ENCODE measurements at regions not wholly inside any gene's neighbourhood (a gene's known extent, or its start where the extent isn't known, plus 50 kb on each side); places are given as distances from the start of the nearest gene placed in this dataset.

DNA sequence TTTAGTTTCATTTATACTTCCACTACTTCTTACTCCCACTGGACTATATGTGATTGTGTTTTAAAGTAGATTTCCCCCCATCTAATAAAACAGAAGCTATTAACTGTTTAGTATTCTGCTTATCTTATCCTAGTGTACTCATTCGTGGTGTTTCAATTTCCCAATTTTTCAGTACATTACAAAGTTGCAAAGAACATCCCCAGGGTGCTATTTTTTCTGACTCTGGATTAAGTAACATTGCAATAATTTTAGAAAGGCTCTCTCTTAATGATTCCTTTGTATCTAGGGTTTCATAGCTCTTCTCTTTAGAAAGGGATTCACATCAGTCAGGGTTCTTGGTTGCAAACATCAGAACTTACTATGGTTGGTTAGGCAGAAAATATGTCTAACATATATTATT, 317.9 kb upstream of the DIPK2B start:
- Histone ChIP-seq H3K4me1 (ENCODE audit: insufficient read depth, low read length) (peaks cover 32% of the 10 kb centered on the region), H3K27me3 (ENCODE audit: insufficient read depth, low read length) (no peaks in the 10 kb centered on the region), H3K79me2 (ENCODE audit: insufficient read depth, low read length) (no peaks in the 10 kb centered on the region), H3K36me3 (ENCODE audit: insufficient read depth, low read length) (no peaks in the 10 kb centered on the region), H3K4me3 (ENCODE audit: insufficient read depth, low read length) (no peak overlapping the region), H4K20me1 (ENCODE audit: insufficient read depth, low read length) (no peaks in the 10 kb centered on the region), H3K4me2 (ENCODE audit: insufficient read depth, low read length) (no peak overlapping the region), H3K27ac (ENCODE audit: low read depth, low read length) (peak overlapping the region; percentile 70), H3K9me3 (ENCODE audit: low read depth, low read length) (no peaks in the 10 kb centered on the region), H2AFZ (ENCODE audit: low read length) (no peak overlapping the region)
- DNase-seq (ENCODE audit: insufficient read length, low spot score, missing footprints), result no peak
- TF ChIP-seq, protein P1, sequence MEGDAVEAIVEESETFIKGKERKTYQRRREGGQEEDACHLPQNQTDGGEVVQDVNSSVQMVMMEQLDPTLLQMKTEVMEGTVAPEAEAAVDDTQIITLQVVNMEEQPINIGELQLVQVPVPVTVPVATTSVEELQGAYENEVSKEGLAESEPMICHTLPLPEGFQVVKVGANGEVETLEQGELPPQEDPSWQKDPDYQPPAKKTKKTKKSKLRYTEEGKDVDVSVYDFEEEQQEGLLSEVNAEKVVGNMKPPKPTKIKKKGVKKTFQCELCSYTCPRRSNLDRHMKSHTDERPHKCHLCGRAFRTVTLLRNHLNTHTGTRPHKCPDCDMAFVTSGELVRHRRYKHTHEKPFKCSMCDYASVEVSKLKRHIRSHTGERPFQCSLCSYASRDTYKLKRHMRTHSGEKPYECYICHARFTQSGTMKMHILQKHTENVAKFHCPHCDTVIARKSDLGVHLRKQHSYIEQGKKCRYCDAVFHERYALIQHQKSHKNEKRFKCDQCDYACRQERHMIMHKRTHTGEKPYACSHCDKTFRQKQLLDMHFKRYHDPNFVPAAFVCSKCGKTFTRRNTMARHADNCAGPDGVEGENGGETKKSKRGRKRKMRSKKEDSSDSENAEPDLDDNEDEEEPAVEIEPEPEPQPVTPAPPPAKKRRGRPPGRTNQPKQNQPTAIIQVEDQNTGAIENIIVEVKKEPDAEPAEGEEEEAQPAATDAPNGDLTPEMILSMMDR (IDR thresholded peaks at IDR 0.05; ENCODE audit: extremely low read depth, low read depth, low read length), result no peak

DNA sequence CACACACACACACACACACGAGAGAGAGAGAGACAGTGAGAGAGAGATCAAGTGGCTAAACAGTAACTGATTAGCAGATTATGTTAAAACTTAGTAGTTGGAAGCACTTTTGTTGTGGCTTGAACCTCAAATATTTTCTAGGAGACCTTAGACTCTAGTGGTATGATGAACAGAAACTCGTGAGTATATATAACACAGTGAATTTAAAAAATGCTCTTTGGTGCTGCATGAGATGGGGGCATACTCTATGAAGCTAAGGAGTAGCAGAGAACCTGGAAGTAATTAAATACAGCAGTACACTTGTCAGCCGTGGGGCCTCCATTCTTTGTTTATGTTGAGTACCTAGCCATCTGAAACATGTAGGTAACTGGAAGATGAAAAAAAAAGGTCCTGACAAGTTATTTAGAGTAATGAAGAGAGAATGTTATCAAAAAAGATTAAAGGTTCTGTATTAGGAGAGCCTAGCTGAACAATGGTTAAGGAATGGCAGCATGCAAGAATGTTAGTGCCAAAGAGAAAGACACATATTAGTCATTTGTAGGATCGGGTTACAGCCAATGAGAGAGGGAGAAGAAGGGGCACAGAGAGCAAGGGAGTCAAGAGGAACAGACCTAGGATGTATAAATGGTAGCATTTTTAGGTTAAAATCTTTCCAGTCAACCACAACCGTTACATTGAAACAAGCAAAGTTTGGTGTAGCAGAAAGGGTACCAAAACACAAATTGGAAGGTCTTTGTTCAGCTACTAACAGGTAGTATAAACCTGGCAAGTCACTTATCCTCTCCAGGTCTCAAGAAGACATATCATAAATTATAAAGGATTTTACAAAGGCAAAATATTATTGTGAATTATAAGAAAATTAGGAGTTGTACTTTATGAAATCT, 316.7 kb upstream of the DIPK2B start:
- no peak overlapping the region for H3K4me3 ChIP-seq (ENCODE audit: insufficient read depth, low read length)
- peaks cover 32% of the 10 kb centered on the region for H3K4me1 ChIP-seq (ENCODE audit: insufficient read depth, low read length)
- no peaks in the 10 kb centered on the region for H3K36me3 ChIP-seq (ENCODE audit: insufficient read depth, low read length)
- H3K27me3 ChIP-seq (ENCODE audit: insufficient read depth, low read length), result no peaks in the 10 kb centered on the region
- peak; percentile 29 for DNase-seq (ENCODE audit: insufficient read length, low spot score, missing footprints)
- H3K4me2 ChIP-seq (ENCODE audit: insufficient read depth, low read length), result no peak overlapping the region
- H3K79me2 ChIP-seq (ENCODE audit: insufficient read depth, low read length), result no peaks in the 10 kb centered on the region
- TF ChIP-seq, protein P1 (IDR thresholded peaks at IDR 0.05; ENCODE audit: extremely low read depth, low read depth, low read length), result no peak
- peak overlapping the region; percentile 70 for H3K27ac ChIP-seq (ENCODE audit: low read depth, low read length)
- H3K9me3 ChIP-seq (ENCODE audit: low read depth, low read length), result no peaks in the 10 kb centered on the region
- H2AFZ ChIP-seq (ENCODE audit: low read length), result no peak overlapping the region
- H4K20me1 ChIP-seq (ENCODE audit: insufficient read depth, low read length), result no peaks in the 10 kb centered on the region

DNA sequence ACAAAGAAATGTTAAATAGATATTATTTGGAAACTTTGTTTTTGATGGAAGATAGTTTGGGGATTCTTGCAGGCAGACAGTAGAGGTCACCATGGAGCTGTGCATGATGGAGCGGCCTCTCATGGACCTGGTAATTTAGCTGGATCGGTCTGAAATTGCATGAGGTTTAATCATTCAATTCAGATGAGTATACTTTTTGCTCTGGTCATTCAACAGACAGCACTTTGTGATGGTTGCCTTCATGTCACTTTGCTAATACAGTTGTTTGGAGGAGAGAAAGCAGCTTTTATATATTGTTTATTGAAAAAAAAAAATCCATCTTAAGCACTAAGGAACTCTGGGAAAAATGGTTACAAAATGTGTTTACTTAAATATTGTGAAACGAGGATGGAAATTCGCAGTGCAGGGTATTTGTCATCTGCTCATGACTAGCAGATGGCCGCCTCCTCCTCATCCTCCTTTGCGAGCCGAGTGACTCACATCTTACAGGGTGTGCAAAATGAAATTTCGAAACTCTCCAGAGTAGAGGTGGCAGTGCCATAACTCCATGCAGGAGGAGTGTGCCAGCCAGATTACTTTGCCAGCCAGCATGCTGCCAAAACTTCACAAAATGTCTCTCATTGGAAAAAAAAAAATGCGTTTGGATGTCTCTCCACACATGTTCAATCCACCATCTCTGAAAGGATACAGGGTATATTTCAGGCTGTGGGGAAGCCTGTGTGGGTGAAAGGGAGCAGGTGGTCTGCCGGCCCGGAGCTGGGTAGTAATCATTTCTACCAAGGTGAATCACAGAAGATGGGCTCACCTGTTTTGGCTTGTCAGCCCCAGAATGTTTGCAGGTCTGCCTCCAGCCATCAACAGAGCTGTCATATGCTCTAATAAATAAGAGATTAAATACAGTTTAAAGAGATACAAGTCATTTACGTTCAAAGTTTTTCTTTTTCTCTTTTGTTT, 314.9 kb upstream of the DIPK2B start:
- DNase-seq (ENCODE audit: insufficient read length, low spot score, missing footprints), result peak; percentile 67
- no peaks in the 10 kb centered on the region for H3K27me3 ChIP-seq (ENCODE audit: insufficient read depth, low read length)
- peaks cover 32% of the 10 kb centered on the region for H3K4me1 ChIP-seq (ENCODE audit: insufficient read depth, low read length)
- H3K79me2 ChIP-seq (ENCODE audit: insufficient read depth, low read length), result no peaks in the 10 kb centered on the region
- H3K4me2 ChIP-seq (ENCODE audit: insufficient read depth, low read length), result peak overlapping the region; percentile 62
- peak overlapping the region; percentile 70 for H3K27ac ChIP-seq (ENCODE audit: low read depth, low read length)
- no peak overlapping the region for H2AFZ ChIP-seq (ENCODE audit: low read length)
- H3K36me3 ChIP-seq (ENCODE audit: insufficient read depth, low read length), result no peaks in the 10 kb centered on the region
- no peaks in the 10 kb centered on the region for H4K20me1 ChIP-seq (ENCODE audit: insufficient read depth, low read length)
- no peaks in the 10 kb centered on the region for H3K9me3 ChIP-seq (ENCODE audit: low read depth, low read length)
- no peak overlapping the region for H3K4me3 ChIP-seq (ENCODE audit: insufficient read depth, low read length)
- TF ChIP-seq, protein P1 (IDR thresholded peaks at IDR 0.05; ENCODE audit: extremely low read depth, low read depth, low read length), result peak; percentile 89
